GM18508 (cell line): ENCODE measurements at regions not wholly inside any gene's neighbourhood (a gene's known extent, or its start where the extent isn't known, plus 50 kb on each side); places are given as distances from the start of the nearest gene placed in this dataset.
"Not testable (repeated sequence)": the region's sequence is repeated elsewhere in the genome, so short reads cannot be mapped to it uniquely, and the experiment has no call there.

Source experiments
- ATAC-seq: cut with Tn5 transposase; IDR thresholded peaks from one replicate; pipeline ENCODE4 v1.9.1; 2021; ENCODE audit warnings: moderate number of reproducible peaks; ENCODE audit not compliant: insufficient read depth, unreplicated experiment

DNA sequence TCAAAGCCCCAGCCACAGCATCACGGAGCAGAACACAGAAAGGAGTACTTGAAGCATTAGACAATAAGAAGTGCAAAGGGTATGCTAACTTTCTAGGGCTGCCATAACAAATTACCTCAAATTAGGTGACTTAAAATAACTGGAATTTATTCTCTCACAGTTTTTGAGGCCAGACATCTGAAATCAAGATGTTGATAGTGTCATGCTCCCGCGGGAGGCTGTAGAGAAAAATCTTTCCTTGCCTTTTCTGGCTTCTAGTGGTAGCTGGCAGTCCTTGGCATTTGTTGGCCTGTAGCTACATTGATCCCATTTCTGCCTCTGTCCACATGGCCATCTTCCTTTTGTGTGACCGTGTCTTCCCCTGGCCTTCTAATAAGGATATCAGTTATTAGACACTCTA is 51.9 kb upstream of the SPDL1 start:
- ATAC-seq, result no peak

GRCh38 chr5:169527863-169528262 is 55.7 kb upstream of the SPDL1 start:
- ATAC-seq, result no peak

DNA sequence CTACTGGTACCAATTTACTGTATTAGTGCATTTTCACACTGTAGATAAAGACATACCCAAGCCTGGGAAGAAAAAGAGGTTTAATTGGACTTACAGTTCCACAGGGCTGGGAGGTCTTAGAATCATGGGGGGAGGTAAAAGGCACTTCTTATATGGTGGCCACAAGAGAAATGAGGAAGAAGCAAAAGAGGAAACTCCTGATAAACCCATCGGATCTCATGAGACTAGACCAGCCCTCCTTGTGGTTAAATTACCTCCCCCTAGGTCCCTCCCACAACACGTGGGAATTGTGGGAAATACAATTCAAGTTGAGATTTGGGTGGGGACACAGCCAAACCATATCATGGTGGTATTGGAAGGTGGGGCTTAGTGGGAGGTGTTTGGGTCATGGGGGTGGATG is 56.5 kb upstream of the SPDL1 start:
- ATAC-seq, result no peak

DNA sequence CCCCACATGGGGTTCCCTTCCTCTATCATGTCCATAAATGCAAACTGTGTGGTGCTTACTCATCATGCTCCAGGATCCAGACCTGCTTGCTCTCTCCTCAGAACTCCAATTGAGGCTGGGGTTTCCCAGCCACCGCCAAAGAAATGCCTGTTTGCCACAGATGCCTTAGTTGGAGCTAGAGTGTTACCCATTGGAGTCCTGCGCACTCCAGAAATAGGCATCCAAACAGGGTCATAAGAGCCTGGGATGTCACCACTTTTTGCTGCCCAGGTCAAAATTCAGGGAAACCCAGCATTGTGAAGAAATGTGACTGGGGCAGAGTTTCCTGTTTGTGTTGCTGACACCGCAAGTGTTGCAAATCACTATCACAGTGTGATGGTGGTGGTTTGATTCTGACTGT is 60.7 kb upstream of the SPDL1 start:
- ATAC-seq, result no peak

DNA sequence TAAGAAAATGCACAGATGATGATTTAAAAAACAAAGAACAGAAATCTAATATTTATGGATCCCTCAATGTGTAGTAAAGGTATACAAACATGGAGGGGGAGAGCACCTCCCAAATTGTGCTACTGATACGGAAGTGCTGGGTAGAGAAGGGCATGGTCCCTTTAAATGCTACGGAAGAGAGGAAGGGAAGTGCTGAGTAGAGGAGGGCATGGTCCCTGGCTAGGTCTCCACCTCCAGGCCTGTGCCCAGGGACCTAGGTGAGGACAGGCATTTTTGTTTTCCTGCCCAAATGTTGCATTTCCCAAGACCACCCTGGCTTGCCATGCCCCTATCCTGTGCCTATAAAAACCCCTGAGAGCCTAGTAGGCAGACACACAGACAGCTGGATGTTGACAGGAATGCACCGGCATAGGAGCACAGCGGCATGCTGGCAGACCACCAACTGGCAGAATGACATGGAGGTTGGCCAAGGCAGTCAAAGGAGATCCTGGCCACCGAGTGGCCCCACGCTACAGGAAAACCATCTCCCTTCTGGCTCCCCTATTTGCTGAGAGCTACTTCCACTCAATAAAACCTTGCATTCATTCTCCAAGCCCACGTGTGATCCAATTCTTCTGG is 62.1 kb upstream of the SPDL1 start:
- no peak for ATAC-seq

DNA sequence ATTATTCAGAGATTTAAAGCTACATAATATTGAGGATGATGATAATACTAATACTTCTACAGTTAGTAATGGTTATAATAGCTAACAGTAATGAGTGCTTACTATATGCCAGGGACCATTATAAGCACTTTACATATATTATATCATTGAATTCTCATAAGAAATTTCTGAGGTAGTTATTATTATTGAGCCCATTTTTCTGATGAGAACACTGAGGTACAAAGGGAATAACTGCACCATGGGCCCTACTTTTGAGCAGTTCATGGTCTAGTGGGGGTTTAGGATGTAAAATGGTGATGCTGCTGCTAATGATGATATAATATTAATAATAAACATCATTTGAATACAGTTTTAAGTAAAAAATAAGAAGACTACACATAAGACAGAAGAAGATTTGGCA is 64.2 kb upstream of the SPDL1 start:
- no peak for ATAC-seq

- not testable (repeated sequence) for ATAC-seq
Observed at GRCh38 chr5:169518779-169519178, 64.8 kb upstream of the SPDL1 start.

DNA sequence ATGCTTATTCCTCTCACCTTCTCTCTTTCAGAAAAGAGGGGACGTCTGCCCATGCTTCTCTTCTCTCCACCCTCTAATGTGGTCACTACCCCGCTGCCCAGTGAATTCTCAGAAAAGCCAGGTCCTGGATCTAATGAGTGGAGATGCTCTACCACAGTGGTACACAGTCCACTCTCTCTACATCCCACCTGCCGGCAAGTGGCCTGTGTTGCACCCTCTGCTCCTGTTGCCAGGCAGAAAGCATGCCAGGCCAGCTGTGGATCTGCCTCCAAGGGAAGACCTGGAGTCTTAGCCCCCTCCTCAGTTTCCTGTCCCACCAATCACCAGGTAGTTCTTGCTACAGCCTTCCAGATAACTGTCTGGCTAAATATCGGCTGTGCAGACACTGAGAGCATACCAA is 71.2 kb upstream of the SPDL1 start:
- ATAC-seq, result no peak

DNA sequence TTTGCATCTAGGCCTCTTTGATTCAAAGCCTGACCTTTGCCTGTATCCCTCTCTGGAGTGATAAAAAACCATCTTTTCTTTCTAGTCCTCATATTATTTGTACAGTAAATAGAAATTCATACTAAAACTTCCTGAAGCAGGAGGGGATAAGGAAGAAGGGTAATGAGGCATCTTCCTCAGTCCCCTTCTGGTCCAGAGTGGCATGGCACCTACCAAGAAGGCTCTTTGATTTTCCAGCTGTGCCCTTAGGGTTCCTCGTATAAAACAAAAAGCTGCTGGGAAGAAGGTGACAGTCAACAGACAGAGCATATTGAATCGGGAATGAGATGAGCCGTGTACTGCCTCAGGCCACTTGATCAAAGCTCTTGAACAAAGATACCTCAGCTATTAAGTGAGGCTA is 71.9 kb upstream of the SPDL1 start:
- ATAC-seq, result no peak

DNA sequence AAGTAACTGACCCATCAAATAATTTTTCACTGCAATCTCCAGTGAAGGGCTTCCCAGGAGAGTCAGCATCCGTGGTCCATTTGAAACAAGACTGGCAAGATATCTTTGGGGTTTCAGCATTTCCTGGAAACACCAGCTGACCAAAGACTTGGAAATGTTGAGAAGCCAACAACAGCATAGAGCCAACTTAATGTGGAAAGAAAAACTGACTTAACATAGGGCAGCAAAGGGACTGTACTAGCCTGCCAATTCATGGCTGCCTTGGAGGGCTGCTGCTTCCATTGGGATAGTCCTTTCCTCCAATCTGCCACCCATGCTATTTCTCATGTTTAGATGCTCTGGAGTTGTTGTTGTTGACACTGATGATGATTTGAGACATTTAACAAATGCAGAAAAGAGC is 76.5 kb upstream of the SPDL1 start:
- ATAC-seq, result no peak

DNA sequence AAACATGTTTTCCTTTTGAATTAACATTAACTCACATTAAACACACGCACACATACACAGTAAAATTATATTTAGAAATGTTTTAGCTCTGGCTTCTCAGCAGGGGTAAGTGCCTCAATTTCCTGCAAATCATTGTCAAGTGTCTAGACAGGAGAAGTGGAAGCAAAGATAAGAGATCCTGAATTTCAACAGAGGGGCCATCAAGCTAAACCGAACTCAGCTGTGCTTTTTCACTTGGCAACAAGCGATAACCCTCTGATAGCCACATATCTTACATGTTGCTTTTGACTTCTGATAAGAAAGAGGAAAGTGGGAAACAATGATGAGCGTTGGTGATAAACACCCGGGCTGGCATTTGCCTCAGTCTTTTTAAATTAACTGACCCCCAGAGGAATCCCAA is 79.7 kb upstream of the SPDL1 start:
- ATAC-seq, result no peak

DNA sequence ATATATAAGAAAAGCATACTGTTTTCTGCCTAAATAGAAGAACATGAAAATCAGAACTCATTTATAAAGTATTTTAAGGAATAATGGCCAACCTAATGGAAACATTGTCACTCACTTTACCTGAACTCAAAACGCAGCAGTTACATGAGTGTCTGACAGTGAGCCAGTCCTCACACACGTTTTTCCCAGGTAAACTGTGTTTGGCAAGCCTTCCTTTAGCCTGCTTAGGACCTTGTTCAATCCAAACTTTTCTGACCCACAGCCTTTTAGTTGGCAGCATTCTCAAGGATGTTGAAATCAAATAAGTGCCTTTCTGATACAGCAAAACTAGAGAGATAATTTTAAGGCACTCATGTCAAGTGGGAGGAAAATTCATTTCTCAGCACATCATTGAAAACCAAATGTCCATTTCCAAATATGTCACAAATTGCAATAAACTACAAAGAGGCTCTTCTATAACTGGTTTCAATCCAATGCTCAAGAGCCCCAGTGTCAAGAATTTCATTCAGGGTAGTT is 83.5 kb upstream of the SPDL1 start:
- no peak for ATAC-seq

DNA sequence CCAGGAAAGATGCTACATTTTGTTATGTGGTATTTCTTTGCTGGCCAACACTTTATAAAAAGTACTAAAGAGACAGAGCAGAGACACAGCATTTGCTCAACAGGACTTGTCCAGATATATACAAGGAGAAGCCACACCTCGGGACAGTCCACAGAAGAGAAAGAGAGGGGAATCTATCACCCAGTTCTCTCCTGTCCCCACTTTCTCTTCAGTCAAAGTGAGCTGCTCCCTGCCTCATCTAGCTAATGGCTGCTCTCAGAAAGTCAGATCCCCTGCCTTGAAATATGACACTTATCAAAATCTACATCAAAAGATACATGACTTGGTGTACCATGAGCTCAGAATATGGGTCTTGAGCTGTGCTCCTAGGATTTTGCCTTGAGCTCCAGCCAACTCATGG is 86.7 kb upstream of the SPDL1 start:
- no peak for ATAC-seq

DNA sequence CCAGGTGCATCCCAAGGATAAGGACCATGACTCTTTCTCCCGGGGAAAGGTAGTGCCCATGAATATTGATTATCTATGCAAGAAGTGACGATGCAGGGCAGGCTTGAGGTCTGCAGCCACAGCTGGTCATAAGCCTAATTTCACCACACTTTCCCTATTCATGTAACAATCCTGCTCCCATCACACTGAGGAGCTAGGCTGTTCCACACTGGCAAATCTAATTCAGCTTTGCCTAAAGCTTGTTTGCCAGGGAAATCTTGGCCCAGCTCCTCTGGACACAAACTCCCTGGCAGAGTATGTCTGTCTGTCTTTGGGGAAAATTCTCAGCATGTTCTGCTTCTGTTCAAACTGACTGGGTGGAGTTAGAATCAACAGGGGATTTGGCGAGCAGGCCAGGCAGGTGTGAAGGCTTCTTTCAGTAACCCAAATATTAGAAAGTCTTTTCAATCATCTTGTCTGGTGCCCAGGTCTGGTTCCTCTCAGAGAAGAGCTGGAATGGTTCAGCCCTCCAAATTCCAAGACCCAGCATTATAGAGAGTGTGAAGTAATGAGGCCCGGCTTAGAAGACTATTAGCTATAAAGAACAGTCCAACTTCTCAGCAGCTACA is 88.5 kb upstream of the SPDL1 start:
- no peak for ATAC-seq

DNA sequence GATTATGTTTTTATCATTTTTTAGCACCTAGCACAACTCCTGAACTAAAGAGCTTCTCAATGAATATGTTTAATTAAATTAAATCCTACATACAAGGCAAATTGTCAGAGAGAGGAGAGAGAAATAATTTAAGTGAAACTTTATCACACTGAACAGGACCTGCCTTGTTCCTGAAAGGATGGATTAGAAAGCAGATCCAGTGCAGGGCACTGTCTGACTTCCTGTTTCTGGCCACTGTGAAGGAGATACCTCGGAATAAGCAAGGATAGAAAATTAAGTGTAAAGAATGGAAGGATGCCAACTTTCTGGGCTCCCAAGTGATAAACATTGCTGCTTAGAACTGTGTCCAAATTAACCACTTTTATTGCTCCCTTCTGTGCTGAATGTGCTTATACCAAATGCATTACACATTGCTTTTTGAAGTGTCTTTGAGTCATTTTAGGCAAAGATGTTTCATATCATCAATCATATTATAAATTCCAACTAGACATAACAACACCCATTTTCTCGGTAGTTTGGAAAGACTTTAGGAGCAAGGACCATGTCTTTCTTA is 89.1 kb upstream of the SPDL1 start:
- no peak for ATAC-seq

DNA sequence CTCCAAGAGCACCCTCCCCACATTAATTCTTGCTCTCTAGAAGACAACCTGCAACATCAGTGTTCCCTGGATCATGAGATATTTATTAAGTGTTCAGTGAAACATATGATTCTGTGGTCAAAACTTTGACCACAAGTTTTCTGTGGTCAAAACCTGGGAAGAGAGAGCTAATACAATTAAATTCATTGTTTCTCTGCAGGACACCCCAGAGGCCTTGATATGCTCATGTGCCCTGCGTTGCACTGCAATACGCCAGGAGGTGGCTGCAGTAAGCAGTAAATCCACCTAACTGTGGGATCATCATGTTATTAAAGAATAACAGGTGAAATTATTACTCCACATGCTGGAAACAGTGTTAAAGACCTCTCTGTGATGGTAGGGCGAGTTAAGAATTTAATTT is 109.3 kb upstream of the SPDL1 start:
- ATAC-seq, result no peak

GRCh38 chr5:169472544-169472943 is 111.0 kb upstream of the SPDL1 start:
- ATAC-seq, result no peak

DNA sequence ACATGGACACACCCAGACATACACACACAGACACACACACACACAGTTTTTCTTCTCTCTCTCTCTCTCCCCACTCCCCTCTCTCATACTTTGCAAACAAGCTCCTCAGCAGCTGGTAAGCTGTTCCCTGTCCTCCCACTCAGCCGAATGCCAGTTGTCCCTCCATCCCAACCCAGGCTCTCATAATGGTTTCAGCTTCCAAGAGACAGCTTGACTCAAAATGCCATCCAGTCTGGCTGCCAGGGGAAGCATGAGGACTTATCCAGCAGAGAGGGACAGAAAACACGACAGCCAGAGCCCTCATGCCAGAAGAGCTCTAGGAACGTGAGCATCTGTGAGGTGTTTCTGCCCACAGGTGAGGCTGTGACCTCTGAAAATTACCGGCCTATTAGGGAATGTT is 112.6 kb upstream of the SPDL1 start:
- ATAC-seq, result no peak

DNA sequence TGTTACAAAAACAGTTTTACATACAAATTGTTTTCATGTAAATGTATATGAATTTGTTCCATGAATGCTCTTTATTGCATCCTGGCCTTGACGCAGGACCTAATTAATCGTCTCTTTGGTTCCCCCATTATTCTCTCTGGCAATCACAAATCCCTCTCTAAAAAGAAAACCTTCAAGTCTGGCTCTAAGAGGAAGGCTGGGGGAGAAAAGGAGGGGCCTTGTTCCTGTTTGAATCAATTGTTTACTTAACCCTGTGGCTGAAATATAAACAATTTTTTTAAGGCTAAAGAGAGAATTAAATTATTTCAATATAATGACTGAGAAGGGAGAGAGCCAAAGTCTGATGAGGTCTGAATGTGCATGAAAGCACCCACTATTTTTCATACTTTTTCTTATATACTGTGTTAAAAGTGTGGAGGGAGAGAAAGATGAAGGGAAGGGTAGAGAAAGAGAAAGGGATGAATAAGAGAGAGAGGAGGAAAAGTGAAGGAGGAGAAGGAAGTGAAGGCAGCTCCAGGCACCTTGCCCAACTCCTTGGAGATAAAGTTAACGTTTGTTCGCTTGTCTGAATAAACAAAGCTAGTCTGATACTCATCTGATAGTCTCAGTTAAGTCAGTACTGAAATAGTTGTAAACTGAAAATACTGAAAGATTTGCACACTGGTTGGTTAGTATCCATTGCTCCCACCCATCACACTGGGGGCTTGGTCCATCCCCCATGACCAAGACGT is 116.4 kb upstream of the SPDL1 start:
- ATAC-seq, result no peak

GRCh38 chr5:169460896-169461295 is 122.7 kb upstream of the SPDL1 start:
- no peak for ATAC-seq

- ATAC-seq, result no peak
Observed at GRCh38 chr5:169460123-169460522, 123.5 kb upstream of the SPDL1 start.
